ENCODE measurements at regions not wholly inside any gene's neighbourhood (a gene's known extent, or its start where the extent isn't known, plus 50 kb on each side); places are given as distances from the start of the nearest gene placed in this dataset.

DNA sequence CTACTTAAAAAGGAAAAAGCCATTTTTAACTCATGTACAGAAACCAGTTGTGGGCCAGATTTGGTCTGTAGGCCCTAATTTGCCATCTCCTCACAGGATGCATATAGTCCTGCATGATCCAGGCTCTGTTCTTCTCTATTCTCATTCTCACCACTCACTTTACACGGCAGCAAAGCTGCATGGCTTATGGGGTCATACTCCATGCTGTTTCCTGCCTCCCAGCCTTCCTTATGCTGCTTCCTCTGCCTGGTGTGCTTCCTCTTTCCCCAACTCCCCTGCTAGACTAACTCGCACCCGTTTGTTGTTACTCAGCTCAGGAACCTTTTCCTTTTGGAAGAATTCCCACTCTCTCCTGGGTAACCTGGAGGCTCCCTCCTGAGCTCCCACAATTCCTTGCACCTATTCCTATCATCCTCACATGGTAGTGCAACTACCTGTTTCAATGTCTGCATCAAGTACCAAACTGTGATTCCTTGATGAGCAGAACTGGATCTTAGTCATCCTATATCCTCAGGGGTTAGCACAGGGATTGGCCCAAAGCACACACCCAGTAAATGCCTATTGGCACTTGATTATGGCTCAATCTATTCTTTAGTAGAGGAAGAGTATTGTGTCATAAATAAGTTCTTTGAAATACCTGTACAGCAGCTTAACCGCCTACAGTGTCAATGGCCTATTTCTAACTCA is 172.1 kb upstream of the MITF start:
- Histone ChIP-seq H3K4me1 (ENCODE audit: low read depth) (no peaks in the 10 kb centered on the region), H3K27me3 (no peaks in the 10 kb centered on the region), H3K4me3 (no peak overlapping the region), H3K27ac (no peak overlapping the region), H3K9me3 (ENCODE audit: low read depth) (no peaks in the 10 kb centered on the region), H3K36me3 (no peaks in the 10 kb centered on the region)
- TF ChIP-seq, protein P1, sequence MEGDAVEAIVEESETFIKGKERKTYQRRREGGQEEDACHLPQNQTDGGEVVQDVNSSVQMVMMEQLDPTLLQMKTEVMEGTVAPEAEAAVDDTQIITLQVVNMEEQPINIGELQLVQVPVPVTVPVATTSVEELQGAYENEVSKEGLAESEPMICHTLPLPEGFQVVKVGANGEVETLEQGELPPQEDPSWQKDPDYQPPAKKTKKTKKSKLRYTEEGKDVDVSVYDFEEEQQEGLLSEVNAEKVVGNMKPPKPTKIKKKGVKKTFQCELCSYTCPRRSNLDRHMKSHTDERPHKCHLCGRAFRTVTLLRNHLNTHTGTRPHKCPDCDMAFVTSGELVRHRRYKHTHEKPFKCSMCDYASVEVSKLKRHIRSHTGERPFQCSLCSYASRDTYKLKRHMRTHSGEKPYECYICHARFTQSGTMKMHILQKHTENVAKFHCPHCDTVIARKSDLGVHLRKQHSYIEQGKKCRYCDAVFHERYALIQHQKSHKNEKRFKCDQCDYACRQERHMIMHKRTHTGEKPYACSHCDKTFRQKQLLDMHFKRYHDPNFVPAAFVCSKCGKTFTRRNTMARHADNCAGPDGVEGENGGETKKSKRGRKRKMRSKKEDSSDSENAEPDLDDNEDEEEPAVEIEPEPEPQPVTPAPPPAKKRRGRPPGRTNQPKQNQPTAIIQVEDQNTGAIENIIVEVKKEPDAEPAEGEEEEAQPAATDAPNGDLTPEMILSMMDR (IDR thresholded peaks at IDR 0.05; ENCODE audit: low read depth, low read length), result no peak
- DNase-seq (ENCODE audit: low read depth in 1 of 2, low spot score in 1 of 2), result no peak

DNA sequence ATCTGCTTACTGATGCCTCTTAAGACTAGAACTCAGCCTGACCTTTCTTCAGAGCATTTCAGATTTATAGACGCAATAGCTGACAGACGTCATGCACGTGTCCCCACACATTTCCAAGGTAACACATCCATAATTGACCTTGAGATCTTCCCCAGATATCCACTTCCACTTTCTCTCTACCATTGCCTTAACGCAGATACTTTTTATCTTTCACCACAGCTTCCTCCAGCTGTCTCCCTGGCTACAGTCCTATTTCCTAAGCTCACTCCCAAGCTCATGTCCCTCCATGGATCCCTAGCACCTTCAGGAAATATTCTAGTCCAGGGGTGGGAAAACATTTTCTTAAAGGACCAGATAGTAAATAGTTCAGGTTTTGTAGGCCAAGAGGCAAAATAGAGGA is 173.0 kb upstream of the MITF start:
- TF ChIP-seq, protein P1 (IDR thresholded peaks at IDR 0.05; ENCODE audit: low read depth, low read length), result no peak
- Histone ChIP-seq H3K27ac (no peak overlapping the region), H3K4me1 (ENCODE audit: low read depth) (peaks cover 9% of the 10 kb centered on the region), H3K36me3 (no peaks in the 10 kb centered on the region), H3K27me3 (no peaks in the 10 kb centered on the region), H3K4me3 (no peak overlapping the region), H3K9me3 (ENCODE audit: low read depth) (no peaks in the 10 kb centered on the region)
- DNase-seq (ENCODE audit: low read depth in 1 of 2, low spot score in 1 of 2), result no peak

DNA sequence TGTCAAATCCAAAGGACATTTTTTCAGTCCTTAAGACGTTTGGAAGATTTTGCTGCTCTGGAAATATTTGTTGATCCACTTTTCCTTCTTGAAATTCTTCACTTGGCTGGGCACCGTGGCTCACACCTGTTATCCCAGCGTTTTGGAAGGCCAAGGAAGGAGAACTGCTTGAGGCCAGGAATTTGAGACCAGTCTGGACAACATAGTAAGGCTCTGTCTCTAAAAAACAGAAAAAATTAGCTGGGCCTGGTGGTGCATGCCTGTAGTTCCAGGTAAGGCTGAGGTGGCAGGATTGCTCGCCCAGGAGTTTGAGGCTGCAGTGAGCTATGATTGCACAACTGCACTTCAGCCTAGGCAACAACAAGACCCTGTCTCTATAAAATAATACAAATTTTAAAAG is 173.9 kb upstream of the MITF start:
- H3K4me1 ChIP-seq (ENCODE audit: low read depth), result peaks cover 10% of the 10 kb centered on the region
- H3K9me3 ChIP-seq (ENCODE audit: low read depth), result no peaks in the 10 kb centered on the region
- no peak overlapping the region for H3K27ac ChIP-seq
- DNase-seq (ENCODE audit: low read depth in 1 of 2, low spot score in 1 of 2), result no peak
- TF ChIP-seq, protein P1 (IDR thresholded peaks at IDR 0.05; ENCODE audit: low read depth, low read length), result no peak
- no peak overlapping the region for H3K4me3 ChIP-seq
- no peaks in the 10 kb centered on the region for H3K36me3 ChIP-seq
- H3K27me3 ChIP-seq, result no peaks in the 10 kb centered on the region

DNA sequence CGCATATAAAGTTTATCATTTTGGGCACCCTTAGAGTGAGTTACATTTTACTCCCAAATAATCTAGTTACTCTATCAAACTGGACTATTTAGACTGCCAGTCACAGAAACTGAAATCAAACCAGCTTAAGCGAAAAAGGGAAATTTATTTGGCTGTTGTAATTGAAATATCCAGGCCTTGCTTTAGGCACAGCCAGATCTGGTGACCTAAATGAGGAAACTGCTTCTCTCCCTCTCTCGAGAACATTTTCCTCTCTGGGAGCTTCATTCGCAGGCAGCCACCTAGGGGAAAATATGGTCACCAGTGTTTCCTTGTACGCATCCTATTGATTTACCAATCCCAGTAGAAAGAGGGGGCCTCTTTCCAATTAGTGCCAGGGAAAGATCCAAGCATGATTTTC is 175.3 kb upstream of the MITF start:
- Histone ChIP-seq H3K4me1 (ENCODE audit: low read depth) (peaks cover 10% of the 10 kb centered on the region), H3K27me3 (no peaks in the 10 kb centered on the region), H3K4me3 (no peak overlapping the region), H3K9me3 (ENCODE audit: low read depth) (no peaks in the 10 kb centered on the region), H3K36me3 (no peaks in the 10 kb centered on the region), H3K27ac (no peak overlapping the region)
- DNase-seq (ENCODE audit: low read depth in 1 of 2, low spot score in 1 of 2), result no peak
- TF ChIP-seq, protein P1 (IDR thresholded peaks at IDR 0.05; ENCODE audit: low read depth, low read length), result no peak

GRCh38 chr3:69563151-69563550 is 176.1 kb upstream of the MITF start:
- no peaks in the 10 kb centered on the region for H3K27me3 ChIP-seq
- DNase-seq (ENCODE audit: low read depth in 1 of 2, low spot score in 1 of 2), result no peak
- H3K9me3 ChIP-seq (ENCODE audit: low read depth), result no peaks in the 10 kb centered on the region
- H3K4me3 ChIP-seq, result no peak overlapping the region
- TF ChIP-seq, protein P1 (IDR thresholded peaks at IDR 0.05; ENCODE audit: low read depth, low read length), result no peak
- peaks cover 10% of the 10 kb centered on the region for H3K4me1 ChIP-seq (ENCODE audit: low read depth)
- H3K36me3 ChIP-seq, result no peaks in the 10 kb centered on the region
- H3K27ac ChIP-seq, result no peak overlapping the region

Measured in cardiac muscle cell (in vitro differentiated cells and primary cell).